GM21526 (cell line): ENCODE measurements at regions not wholly inside any gene's neighbourhood (a gene's known extent, or its start where the extent isn't known, plus 50 kb on each side); places are given as distances from the start of the nearest gene placed in this dataset.
"Not testable (repeated sequence)": the region's sequence is repeated elsewhere in the genome, so short reads cannot be mapped to it uniquely, and the experiment has no call there.

Experiments
- ATAC-seq: cut with Tn5 transposase; IDR thresholded peaks from one replicate; pipeline ENCODE4 v1.9.1; 2021; ENCODE audit warnings: moderate library complexity; ENCODE audit not compliant: unreplicated experiment, low FRiP score

GRCh38 chr15:96870580-96870979 lies 540.1 kb downstream of the NR2F2 start:
- ATAC-seq, result no peak

DNA sequence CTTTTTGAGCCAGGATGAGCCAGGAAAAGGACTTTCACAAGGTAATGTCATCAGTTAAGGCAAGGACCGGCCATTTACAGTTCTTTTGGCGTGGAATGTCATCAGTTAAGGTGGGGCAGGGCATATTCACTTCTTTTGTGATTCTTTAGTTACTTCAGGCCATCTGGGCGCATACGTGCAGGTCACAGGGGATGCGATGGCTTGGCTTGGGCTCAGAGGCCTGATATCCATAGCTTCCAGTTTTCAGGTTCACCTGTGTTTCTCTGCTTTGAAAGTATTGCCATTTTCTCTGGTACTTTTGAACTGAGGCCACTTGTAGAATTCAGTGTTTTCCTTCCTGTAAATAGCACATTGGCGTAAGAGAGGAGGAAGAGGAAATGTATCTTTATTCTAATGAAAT lies 546.9 kb downstream of the NR2F2 start:
- not testable (repeated sequence) for ATAC-seq

DNA sequence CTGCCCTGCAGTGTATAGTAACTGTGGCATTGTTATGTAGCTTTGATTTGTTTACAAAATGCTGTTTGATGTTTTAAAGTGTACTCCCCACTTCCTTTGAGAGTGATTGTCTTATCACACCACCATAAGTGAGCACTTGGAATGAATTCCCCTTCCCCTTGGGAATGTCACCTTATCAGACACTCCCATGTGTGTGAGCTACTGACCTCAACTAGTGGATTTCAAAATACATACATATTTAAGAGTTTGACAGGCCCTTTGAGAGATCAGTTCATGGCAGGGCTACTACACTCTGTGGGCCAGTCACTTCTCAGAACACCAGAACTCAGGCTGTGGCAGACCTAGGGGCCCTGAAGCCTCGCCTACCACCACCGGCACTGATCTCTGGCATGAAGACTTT lies 547.6 kb downstream of the NR2F2 start:
- ATAC-seq, result no peak

- ATAC-seq, result no peak
These were observed 551.7 kb downstream of the NR2F2 start for GRCh38 chr15:96882121-96882772.

DNA sequence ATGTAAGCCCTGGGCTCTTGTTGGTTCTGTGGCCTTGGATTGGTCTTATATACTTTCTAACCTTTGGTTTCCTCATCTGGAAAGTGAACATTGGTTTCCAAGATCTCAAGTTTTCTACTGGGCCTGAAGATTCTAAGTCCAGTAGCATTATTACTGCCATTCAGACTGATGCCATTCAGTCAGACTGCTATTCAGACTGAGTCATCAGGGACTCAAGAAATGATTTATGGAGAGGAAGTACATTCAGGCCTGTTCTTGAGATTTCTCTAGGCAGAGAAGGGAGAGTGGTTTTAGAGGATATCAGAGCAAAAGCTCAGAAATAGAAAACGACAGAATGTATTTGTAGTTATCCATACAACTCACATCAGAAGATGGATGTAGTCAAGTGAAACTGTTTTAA lies 557.2 kb downstream of the NR2F2 start:
- no peak for ATAC-seq

DNA sequence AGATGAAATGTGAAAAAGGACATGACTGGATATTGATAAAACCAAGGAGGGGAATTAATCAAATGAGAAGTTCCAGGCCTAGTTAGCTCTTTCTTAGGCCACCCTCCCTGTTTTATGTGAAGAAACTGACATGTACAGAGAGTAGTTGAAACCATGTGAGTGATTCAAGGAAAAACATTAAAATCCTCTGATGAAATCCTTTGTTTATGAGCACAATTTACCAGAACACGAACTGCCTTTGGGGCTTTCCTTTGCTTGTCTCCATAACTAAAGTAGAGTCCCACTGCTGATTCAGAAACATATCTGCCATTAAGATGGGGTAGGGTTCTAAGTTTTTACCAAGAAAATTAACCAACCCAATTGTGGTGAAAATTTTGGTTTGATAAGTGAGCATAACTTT lies 558.3 kb downstream of the NR2F2 start:
- ATAC-seq, result no peak

DNA sequence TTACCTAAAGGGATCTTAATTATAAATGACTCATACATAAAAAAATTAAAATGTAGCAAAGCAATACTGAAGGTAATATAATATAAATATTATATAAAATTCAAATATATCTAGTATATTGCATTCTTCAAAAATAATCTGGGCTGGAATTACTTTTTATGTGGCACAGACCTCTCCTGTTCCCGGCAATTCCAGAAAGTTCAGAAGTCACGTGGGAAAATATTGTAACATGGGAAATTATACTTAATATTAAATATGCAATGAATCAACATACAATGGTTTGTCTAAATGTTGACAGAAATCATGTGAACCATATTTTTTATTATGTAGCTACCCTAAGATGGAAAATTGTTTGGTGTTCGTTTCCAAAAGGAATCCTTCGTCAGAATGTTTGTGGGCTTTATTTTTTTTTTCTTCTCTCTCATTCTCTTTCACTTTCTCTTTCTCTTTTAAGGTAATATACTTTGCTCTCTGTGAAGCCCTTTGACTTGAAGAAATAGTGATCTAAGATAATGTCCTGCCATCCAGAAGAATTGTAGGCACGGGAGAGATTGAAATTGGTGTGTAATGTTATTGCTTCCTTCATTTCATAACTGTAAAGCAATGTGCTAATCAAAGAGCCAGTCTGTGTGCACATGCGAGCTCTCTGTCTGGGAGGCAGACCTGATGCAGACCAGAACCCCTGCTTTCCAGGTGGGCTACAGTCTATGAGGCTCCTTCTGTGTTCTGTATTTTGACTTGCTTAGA lies 559.4 kb downstream of the NR2F2 start:
- ATAC-seq, result no peak

GRCh38 chr15:96891046-96891445 lies 560.5 kb downstream of the NR2F2 start:
- no peak for ATAC-seq

GRCh38 chr15:96893159-96893906 lies 562.8 kb downstream of the NR2F2 start:
- ATAC-seq, result no peak

DNA sequence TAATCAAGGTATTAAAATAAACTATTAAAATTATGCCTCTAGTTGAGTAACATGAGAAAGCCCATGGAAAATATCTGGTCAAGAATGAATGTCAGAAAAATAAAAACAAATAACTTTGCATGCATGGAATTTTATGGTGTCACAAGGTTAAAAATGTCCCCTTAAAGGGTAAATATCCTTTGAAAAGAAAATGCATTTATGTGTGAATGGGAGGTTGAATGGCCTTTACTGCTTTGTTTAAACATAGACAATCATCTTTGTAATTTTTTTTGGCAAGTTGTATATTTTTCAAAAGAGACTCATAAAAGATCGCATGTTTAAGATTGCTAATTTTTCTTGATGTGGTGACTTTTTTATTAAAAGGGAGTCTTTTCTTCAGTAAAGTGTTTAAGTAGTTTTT lies 564.2 kb downstream of the NR2F2 start:
- no peak for ATAC-seq

GRCh38 chr15:96896766-96897165 lies 566.3 kb downstream of the NR2F2 start:
- ATAC-seq, result no peak

DNA sequence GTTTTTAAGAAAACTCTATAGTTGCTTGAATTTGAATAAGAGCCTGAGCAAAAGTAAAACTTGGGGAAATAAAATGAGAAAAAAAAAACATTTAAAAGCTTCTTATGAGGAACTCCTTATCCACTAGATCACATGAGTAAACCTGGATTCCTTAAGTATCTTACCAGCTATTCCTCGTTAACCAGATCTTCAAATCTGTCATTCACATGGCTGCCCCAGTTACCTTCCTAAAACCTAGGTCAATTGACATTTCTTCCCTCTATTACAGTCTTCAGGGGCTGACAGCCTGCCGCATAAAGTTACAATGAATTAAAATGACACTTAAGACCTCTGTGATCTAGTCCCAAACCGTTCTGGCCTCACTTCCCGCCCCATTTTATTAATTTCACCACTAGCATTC lies 583.6 kb downstream of the NR2F2 start:
- ATAC-seq, result no peak

DNA sequence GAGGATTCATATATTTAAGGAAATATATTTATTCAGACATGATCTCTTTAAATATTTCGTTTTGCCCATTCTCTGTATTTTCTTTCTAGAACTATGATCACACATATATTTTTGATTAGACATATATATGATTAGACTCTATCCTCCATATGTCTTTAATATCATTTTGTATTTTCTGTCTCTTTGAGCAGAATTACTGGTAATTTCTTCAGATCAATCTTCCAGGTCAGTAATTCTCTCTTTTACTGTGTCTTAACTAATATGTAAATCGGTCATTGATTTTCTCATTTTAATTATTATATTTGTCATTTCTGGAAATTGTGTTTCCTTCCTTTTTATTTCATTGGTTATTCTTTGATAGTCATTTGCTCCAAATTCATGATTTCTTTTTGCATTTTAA lies 586.2 kb downstream of the NR2F2 start:
- ATAC-seq, result no peak

- ATAC-seq, result no peak
These were observed 594.1 kb downstream of the NR2F2 start for GRCh38 chr15:96924570-96924969.

DNA sequence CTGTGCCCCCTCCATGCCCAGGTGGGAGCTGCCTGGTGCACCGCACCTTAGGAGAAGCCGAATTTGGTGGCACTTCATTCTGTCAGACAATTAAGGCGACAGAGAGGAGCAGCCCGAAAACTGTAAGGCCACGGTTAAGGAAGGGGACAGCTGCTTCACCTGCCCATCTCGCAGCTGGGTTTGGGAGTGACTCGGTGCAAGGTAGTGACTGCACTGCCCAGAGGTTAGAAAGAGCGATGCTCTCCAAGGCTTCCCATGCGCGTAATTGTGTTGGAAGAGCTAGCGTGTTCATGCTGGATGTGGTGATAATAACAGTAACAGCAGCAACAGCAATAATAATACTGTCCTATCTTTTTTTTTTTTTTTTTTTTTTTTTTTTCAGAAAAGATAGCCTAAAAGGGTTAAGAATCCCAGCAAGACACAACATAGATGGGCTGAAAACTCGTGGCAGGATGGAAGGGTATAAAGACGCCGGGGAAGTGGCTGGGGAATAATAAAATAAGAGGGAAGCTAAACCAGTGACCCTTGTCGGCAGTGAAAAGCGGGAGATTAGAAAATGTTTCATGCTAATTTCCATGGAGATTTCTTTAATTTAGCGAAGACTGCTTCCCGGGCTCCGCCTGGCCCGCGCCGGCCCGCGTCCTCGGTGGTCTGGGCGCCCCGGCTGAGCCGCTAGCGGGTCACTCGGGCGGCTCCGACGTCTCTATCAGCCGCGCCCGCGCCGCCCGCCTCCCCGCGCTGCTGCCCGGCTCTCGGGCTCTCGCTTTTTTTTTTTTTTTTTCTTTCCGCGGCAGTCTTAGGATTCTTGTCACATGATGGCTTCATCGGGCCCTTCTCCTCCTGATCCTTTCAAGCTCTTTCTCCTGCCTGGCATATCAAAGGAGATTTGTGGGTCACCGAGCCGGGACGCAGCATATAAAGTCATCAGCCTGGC lies 617.1 kb downstream of the NR2F2 start:
- no peak for ATAC-seq

DNA sequence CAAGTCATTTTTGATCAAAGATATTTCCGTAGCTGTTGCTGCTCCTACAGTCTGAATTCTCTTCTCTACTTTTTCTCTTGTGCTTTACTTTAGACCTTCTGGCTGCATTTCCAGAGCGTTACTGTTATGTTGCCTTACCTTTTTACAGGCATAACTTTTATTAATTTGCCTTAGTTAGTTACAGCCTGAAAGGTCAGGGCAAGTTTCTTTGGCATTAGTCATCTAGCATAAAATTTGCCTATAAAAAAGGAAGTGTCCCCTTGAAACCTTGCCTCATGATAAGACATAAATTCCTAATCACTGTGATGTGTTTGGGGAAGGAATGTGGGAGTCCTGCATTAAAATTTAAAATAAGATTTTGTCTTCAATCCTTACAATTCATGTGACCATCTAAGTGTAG lies 618.5 kb downstream of the NR2F2 start:
- ATAC-seq, result no peak

- ATAC-seq, result no peak
These were observed 628.2 kb downstream of the NR2F2 start for GRCh38 chr15:96958721-96959120.

DNA sequence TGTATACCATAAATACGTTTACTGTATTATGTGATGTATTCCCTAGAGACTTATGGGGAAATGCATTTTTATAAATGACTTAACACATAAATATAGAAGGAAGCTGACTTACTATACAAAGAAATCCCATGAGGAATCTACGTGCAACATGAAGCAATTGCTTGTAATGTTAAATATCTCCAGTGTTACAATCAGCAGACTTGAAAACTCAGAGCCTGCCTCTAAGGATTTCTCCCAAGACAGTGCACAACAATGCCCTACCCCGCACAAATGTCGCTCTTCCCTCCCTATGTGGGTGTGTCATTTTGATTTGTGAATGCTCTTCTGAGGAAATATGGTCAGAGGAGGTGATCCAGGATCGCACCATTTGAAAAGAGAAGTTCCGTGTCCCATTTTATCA lies 629.0 kb downstream of the NR2F2 start:
- no peak for ATAC-seq

DNA sequence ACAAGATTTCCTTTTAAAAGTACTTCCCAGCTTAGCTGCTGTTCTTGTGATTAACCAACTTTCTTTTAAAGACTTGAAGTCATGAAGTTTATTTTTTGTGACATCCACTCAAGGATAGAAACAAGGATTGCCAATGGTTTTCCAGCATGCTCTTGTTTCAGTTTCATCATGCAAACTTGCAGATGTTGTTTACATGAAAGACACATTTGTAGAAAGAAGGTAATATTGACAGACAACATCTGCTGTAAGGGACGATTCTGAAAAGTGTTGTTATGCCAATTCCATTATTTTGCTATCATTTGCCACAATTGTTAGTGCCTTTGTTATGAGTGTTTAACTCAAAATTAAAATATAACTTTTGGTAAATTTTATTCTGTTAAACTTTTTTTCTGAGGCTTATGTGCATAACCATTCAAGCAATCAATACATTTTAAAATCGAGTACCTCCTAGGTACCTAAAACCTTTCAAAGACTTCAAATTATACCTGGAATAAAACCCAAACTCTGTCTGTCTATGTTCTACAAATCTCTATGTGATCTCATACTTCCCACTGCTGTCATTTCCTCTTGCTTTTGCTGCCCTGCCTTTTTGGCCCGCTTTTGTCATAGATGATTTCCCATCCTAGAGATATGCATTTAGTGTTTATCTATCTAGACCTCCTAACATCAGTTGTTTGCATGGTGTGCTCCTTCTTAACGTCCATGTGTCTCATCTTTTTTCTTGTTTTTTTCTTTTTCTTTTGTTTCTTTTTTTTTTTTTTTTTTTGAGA lies 630.4 kb downstream of the NR2F2 start:
- no peak for ATAC-seq

DNA sequence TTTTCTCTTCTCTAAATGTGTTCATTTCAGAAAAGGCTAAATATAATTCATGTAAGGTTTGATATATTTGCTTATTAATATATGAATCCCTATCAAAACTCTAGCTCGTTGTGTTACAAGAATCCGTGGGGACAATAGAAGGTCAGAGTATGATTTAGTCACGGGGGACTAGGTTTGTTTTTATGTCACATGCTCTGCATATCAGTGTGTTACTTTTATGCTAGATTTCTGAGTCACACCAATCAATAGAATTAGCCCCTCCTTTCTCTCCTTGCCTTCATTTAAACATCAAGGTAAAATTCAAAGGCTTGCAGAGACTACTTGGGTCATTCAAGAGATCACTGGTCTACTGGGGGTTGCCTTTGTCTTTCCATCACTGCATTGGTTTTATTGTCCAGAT lies 636.1 kb downstream of the NR2F2 start:
- no peak for ATAC-seq
